Gastroesophageal sphincter (tissue), 4 donors: ENCODE measurements at regions not wholly inside any gene's neighbourhood (a gene's known extent, or its start where the extent isn't known, plus 50 kb on each side); places are given as distances from the start of the nearest gene placed in this dataset.

Experiments
- ATAC-seq: fragments of 150-250 bp; one replicate; pipeline ENCODE4 v1.9.1; 2016; ENCODE audit warnings: mild to moderate bottlenecking, moderate library complexity
- H3K27ac ChIP-seq, 4 donors: fragments of 200-600 bp; sonication (generic) in 3 of 4; 1 replicate in 3 of 4; 2 replicates in 1 of 4; pipeline ENCODE4 v1.5.1; 2016 to 2019
- H3K27me3 ChIP-seq: fragments of 200-600 bp; sonication (generic); one replicate; pipeline ENCODE4 v1.5.1; 2019
- H3K36me3 ChIP-seq, 2 donors: fragments of 200-600 bp; sonication (generic); one replicate each; pipeline ENCODE4 v1.5.1; 2019; ENCODE audit warnings: control low read depth in 1 of 2
- H3K4me1 ChIP-seq, 3 donors: fragments of 200-600 bp; sonication (generic); 1 replicate in 2 of 3; 2 replicates in 1 of 3; pipeline ENCODE4 v1.5.1; 2016 to 2019; ENCODE audit warnings: control low read depth in 2 of 3
- H3K4me3 ChIP-seq, 2 donors: fragments of 200-600 bp; sonication (generic); one replicate each; pipeline ENCODE4 v1.5.1; 2019; ENCODE audit warnings: mild to moderate bottlenecking in 1 of 2, moderate library complexity in 1 of 2
- H3K9me3 ChIP-seq, 3 donors: fragments of 200-600 bp; sonication (generic); one replicate each; pipeline ENCODE4 v1.5.1; 2017 to 2019; ENCODE audit warnings: control low read depth in 2 of 3
- EP300 ChIP-seq: sonication (generic); formaldehyde crosslinking; IDR thresholded peaks from one replicate; pipeline ENCODE4 v1.6.1; 2017; ENCODE audit warnings: antibody characterized with exemption, mild to moderate bottlenecking
- POLR2A ChIP-seq, 2 donors: fragments of 450-650 bp; IDR thresholded peaks; one replicate each; pipeline ENCODE4 v1.6.1; 2017; ENCODE audit warnings: antibody characterized with exemption in 2 of 2, mild to moderate bottlenecking in 2 of 2, moderate library complexity in 1 of 2
- POLR2AphosphoS5 ChIP-seq: sonication (generic); formaldehyde crosslinking; IDR thresholded peaks from one replicate; pipeline ENCODE4 v1.6.1; 2017; ENCODE audit warnings: antibody characterized with exemption
- WGBS, 2 donors: methylation state at CpG; one replicate each; pipeline ENCODE4 v1.1.5; 2018; ENCODE audit warnings: low coverage in 1 of 2; 5-methylcytosine and 5-hydroxymethylcytosine counted together
- TF ChIP-seq, protein P1 (sequence below), 4 experiments: fragments of 200-600 bp in 2 of 4; fragments of 450-650 bp in 2 of 4; sonication (generic) in 1 of 4; IDR thresholded peaks; one replicate each; pipeline ENCODE4 v1.5.1; 2017 to 2019; ENCODE audit warnings: antibody characterized with exemption in 4 of 4, mild to moderate bottlenecking in 2 of 4, moderate library complexity in 2 of 4

- TF ChIP-seq POLR2A (IDR thresholded peaks at IDR 0.05) (no peak), POLR2AphosphoS5 (no peak)
- TF ChIP-seq, protein P1, sequence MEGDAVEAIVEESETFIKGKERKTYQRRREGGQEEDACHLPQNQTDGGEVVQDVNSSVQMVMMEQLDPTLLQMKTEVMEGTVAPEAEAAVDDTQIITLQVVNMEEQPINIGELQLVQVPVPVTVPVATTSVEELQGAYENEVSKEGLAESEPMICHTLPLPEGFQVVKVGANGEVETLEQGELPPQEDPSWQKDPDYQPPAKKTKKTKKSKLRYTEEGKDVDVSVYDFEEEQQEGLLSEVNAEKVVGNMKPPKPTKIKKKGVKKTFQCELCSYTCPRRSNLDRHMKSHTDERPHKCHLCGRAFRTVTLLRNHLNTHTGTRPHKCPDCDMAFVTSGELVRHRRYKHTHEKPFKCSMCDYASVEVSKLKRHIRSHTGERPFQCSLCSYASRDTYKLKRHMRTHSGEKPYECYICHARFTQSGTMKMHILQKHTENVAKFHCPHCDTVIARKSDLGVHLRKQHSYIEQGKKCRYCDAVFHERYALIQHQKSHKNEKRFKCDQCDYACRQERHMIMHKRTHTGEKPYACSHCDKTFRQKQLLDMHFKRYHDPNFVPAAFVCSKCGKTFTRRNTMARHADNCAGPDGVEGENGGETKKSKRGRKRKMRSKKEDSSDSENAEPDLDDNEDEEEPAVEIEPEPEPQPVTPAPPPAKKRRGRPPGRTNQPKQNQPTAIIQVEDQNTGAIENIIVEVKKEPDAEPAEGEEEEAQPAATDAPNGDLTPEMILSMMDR (IDR thresholded peaks at IDR 0.05) = no peak
- 91 to 93% methylated on average over 2 of the region's 2 CpGs for WGBS, 2 donors
- no peak overlapping the region for H3K27ac ChIP-seq
- no peak for ATAC-seq
- peaks cover 8% of the 10 kb centered on the region for H3K27me3 ChIP-seq
- no peaks in the 10 kb centered on the region for H3K4me1 ChIP-seq
- no peak overlapping the region for H3K4me3 ChIP-seq
- H3K9me3 ChIP-seq = peaks cover 0 to 8% (median 0%) of the 10 kb centered on the region in 3 donors
- no peaks in the 10 kb centered on the region for H3K36me3 ChIP-seq
Measured at GRCh38 chr16:73262931-73263330, 215.0 kb upstream of the ZFHX3 start.

GRCh38 chr16:73255031-73255430 is 207.1 kb upstream of the ZFHX3 start:
- Histone ChIP-seq H3K9me3 (no peaks in the 10 kb centered on the region), H3K36me3 (no peaks in the 10 kb centered on the region), H3K27ac (no peak overlapping the region), H3K4me3 (no peak overlapping the region), H3K27me3 (peaks cover 4% of the 10 kb centered on the region), H3K4me1 (no peaks in the 10 kb centered on the region)
- no peak for ATAC-seq
- WGBS, 2 donors = 74 to 100% methylated on average over 1 to 3 of the region's 3 CpGs
- TF ChIP-seq POLR2A (IDR thresholded peaks at IDR 0.05) = no peak
- TF ChIP-seq, protein P1 (IDR thresholded peaks at IDR 0.05) = no peak
- TF ChIP-seq EP300 = no peak
- no peak for TF ChIP-seq POLR2AphosphoS5

- Histone ChIP-seq H3K27me3 (peaks cover 4% of the 10 kb centered on the region), H3K4me3 (no peak overlapping the region), H3K9me3 (no peaks in the 10 kb centered on the region), H3K36me3 (no peaks in the 10 kb centered on the region), H3K27ac (no peak overlapping the region), H3K4me1 (no peaks in the 10 kb centered on the region)
- TF ChIP-seq, protein P1 (IDR thresholded peaks at IDR 0.05) = no peak
- no peak for TF ChIP-seq POLR2AphosphoS5
- TF ChIP-seq POLR2A (IDR thresholded peaks at IDR 0.05) = no peak
- TF ChIP-seq EP300 = no peak
- 75 to 92% methylated on average over 2 to 3 of the region's 3 CpGs for WGBS, 2 donors
- ATAC-seq = no peak
Measured at GRCh38 chr16:73253922-73254480, 206.1 kb upstream of the ZFHX3 start.

DNA sequence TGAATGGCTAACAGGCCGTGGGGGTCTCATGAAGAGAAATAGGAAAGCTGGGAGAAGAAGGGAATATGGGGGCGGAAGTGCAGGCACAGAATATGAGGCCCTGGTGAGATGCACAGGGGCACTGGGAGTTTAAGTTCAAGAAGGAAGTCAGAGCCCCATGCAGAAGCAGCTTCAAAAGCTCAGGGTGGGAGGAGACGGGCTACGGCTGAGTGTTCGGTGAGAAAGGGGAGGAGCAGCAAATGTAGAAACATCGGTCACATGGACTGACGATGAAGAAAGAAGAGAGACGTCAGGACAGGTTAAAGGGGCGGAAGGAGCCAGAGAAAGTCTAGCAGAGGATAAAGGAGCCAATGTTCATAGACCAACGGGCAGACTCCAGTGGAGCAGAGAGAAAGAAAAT is 204.5 kb upstream of the ZFHX3 start:
- no peaks in the 10 kb centered on the region for H3K4me1 ChIP-seq
- H3K27me3 ChIP-seq = peaks cover 4% of the 10 kb centered on the region
- no peak for TF ChIP-seq POLR2A (IDR thresholded peaks at IDR 0.05)
- TF ChIP-seq, protein P1 (IDR thresholded peaks at IDR 0.05) = no peak
- H3K4me3 ChIP-seq = no peak overlapping the region
- 61 to 62% methylated on average over 10 of the region's 10 CpGs for WGBS, 2 donors
- no peak for ATAC-seq
- no peak overlapping the region for H3K27ac ChIP-seq
- H3K36me3 ChIP-seq = no peaks in the 10 kb centered on the region
- no peaks in the 10 kb centered on the region for H3K9me3 ChIP-seq

DNA sequence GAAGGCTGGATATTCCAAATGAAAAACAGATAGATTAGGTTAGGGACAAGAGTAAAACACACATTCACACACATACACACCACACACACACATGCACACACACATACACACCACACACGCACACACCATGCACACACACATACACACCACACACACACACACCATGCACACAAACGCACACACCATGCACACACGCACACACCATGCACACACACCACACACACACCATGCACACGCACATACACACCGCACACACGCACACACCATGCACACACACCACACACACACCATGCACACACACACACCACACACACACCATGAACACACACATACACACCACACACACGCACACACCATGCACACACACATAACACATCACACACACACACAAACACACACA is 203.7 kb upstream of the ZFHX3 start:
- WGBS, 2 donors = 94 to 95% methylated on average over 6 of the region's 7 CpGs

More for the DNA sequence above, 203.7 kb upstream of the ZFHX3 start:
- no peak for TF ChIP-seq POLR2AphosphoS5
- TF ChIP-seq POLR2A (IDR thresholded peaks at IDR 0.05) = no peak
- TF ChIP-seq, protein P1 (IDR thresholded peaks at IDR 0.05) = no peak
- TF ChIP-seq EP300 = no peak
- no peak for ATAC-seq
- no peak overlapping the region for H3K4me3 ChIP-seq
- H3K36me3 ChIP-seq = no peaks in the 10 kb centered on the region
- H3K27ac ChIP-seq = no peak overlapping the region
- H3K27me3 ChIP-seq = peaks cover 4% of the 10 kb centered on the region
- H3K4me1 ChIP-seq = no peaks in the 10 kb centered on the region
- H3K9me3 ChIP-seq = no peaks in the 10 kb centered on the region
